ENCODE measurements at regions not wholly inside any gene's neighbourhood (a gene's known extent, or its start where the extent isn't known, plus 50 kb on each side); places are given as distances from the start of the nearest gene placed in this dataset.

DNA sequence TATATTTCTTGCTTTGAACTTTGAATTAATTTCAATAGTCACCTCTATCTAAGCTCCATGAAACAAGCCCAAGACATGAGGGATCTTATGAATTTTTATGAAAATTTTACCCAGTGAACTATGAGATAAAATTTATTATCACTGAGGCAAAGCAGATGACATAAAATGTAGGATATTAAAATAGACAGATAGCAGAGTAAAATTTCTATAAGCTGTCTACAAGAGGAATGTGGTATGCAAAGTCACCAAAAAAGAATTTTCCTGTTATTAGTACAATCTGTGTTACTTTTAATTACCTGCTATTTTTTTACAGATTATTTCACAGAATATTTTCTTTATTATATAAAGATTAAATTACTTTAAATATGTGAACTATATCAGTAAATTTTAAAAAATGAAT is 2312.6 kb downstream of the PCDH9 start:
- Mint-ChIP-seq H3K27ac (no peak overlapping the region), H3K27me3 (ENCODE audit: insufficient read depth) (peaks cover 1% of the 10 kb centered on the region; the same call in 1 of the 2 replicates), H3K4me1 (ENCODE audit: low read depth) (peaks cover 20% of the 10 kb centered on the region), H3K4me3 (no peak overlapping the region), H3K9me3 (peaks cover 9% of the 10 kb centered on the region), H3K36me3 (ENCODE audit: low read depth) (peaks cover 21% of the 10 kb centered on the region)
- DNase-seq = no peak
- TF ChIP-seq CTCF (IDR thresholded peaks at IDR 0.05) = no peak

- H3K27me3 Mint-ChIP-seq (ENCODE audit: insufficient read depth) = no peaks in the 10 kb centered on the region
- H3K36me3 Mint-ChIP-seq (ENCODE audit: low read depth) = peaks cover 21% of the 10 kb centered on the region
- DNase-seq = peak; percentile 67
- peak overlapping the region; percentile 78 for H3K27ac Mint-ChIP-seq
- peak overlapping the region; percentile 35 for H3K4me3 Mint-ChIP-seq
- H3K4me1 Mint-ChIP-seq (ENCODE audit: low read depth) = peaks cover 51% of the 10 kb centered on the region
- peaks cover 9% of the 10 kb centered on the region for H3K9me3 Mint-ChIP-seq
- no peak for TF ChIP-seq CTCF (IDR thresholded peaks at IDR 0.05)
These were observed 2318.0 kb downstream of the PCDH9 start for GRCh38 chr13:64912141-64912540.

- peaks cover 14% of the 10 kb centered on the region for H3K36me3 Mint-ChIP-seq (ENCODE audit: low read depth)
- H3K27me3 Mint-ChIP-seq (ENCODE audit: insufficient read depth) = no peaks in the 10 kb centered on the region
- no peak for TF ChIP-seq CTCF (IDR thresholded peaks at IDR 0.05)
- H3K4me3 Mint-ChIP-seq = no peak overlapping the region
- no peak overlapping the region for H3K27ac Mint-ChIP-seq
- no peak for DNase-seq
- H3K9me3 Mint-ChIP-seq = peaks cover 9% of the 10 kb centered on the region
- peaks cover 44% of the 10 kb centered on the region for H3K4me1 Mint-ChIP-seq (ENCODE audit: low read depth)
These were observed 2320.0 kb downstream of the PCDH9 start for GRCh38 chr13:64910096-64910495.

- H3K4me3 Mint-ChIP-seq = no peak overlapping the region
- H3K9me3 Mint-ChIP-seq = peaks cover 9% of the 10 kb centered on the region
- H3K27me3 Mint-ChIP-seq (ENCODE audit: insufficient read depth) = no peaks in the 10 kb centered on the region
- H3K27ac Mint-ChIP-seq = 0 out of 2 replicates have a peak overlapping the region, but pooled peaks have one; percentile 7
- H3K36me3 Mint-ChIP-seq (ENCODE audit: low read depth) = peaks cover 14% of the 10 kb centered on the region
- peaks cover 44% of the 10 kb centered on the region for H3K4me1 Mint-ChIP-seq (ENCODE audit: low read depth)
- no peak for DNase-seq
- no peak for TF ChIP-seq CTCF (IDR thresholded peaks at IDR 0.05)
These were observed 2321.0 kb downstream of the PCDH9 start for GRCh38 chr13:64909184-64909583.

GRCh38 chr13:64900039-64900438 is 2330.1 kb downstream of the PCDH9 start:
- no peak for TF ChIP-seq CTCF (IDR thresholded peaks at IDR 0.05)
- Mint-ChIP-seq H3K4me1 (ENCODE audit: low read depth) (no peaks in the 10 kb centered on the region), H3K36me3 (ENCODE audit: low read depth) (0 out of 2 replicates have a peak, but pooled peaks cover 4% of the 10 kb centered on the region)

DNA sequence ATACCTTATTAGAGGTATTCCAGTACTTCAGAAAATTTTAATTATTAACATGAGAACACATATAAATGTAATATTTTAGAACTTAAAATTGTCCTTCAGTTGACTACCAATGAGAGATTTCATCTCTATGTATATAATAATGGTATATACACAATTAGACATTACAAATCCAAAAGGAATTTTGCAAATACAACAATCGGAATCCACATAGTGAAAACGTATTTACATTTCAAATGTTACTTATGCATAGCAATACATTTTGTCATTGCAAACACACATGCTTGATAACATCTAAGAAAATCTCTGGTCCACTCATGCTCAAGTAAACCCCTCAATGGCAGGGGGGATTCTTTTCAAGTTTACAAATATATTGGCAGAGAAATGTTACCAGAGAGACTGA is 2345.2 kb downstream of the PCDH9 start:
- peak; percentile 7 for DNase-seq
- Mint-ChIP-seq H3K4me1 (ENCODE audit: low read depth) (peaks cover 25% of the 10 kb centered on the region), H3K27ac (no peak overlapping the region), H3K9me3 (no peaks in the 10 kb centered on the region), H3K27me3 (ENCODE audit: insufficient read depth) (no peaks in the 10 kb centered on the region), H3K4me3 (no peak overlapping the region), H3K36me3 (ENCODE audit: low read depth) (no peaks in the 10 kb centered on the region)
- no peak for TF ChIP-seq CTCF (IDR thresholded peaks at IDR 0.05)

More at GRCh38 chr13:64900039-64900438, 2330.1 kb downstream of the PCDH9 start:
- Mint-ChIP-seq H3K4me3 (no peak overlapping the region), H3K9me3 (no peaks in the 10 kb centered on the region; the same call in 1 of the 2 replicates), H3K27ac (no peak overlapping the region), H3K27me3 (ENCODE audit: insufficient read depth) (no peaks in the 10 kb centered on the region)
- no peak for DNase-seq
